ENCODE measurements at regions not wholly inside any gene's neighbourhood (a gene's known extent, or its start where the extent isn't known, plus 50 kb on each side); places are given as distances from the start of the nearest gene placed in this dataset.

- no peaks in the 10 kb centered on the region for H3K36me3 ChIP-seq (ENCODE audit: control insufficient read depth, low read length)
- no peak for TF ChIP-seq EZH2phosphoT487 (IDR thresholded peaks at IDR 0.05; ENCODE audit: borderline replicate concordance, low read length)
- no peak for TF ChIP-seq CTCF (IDR thresholded peaks at IDR 0.05; ENCODE audit: low read depth, low read length, poor library complexity, severe bottlenecking)
- no peaks in the 10 kb centered on the region for H3K79me2 ChIP-seq (ENCODE audit: control insufficient read depth, low read length)
- H3K27ac ChIP-seq (ENCODE audit: low read depth, low read length) = no peak overlapping the region
- no peaks in the 10 kb centered on the region for H3K9me2 ChIP-seq (replicated peaks; ENCODE audit: control insufficient read depth, low read length)
- H3K4me3 ChIP-seq (ENCODE audit: low read length) = no peak overlapping the region
- no peaks in the 10 kb centered on the region for H3K27me3 ChIP-seq (ENCODE audit: control insufficient read depth, low read length)
- no peaks in the 10 kb centered on the region for H4K20me1 ChIP-seq (ENCODE audit: control insufficient read depth, insufficient read depth, low read depth, low read length)
- H3K9me3 ChIP-seq (ENCODE audit: control insufficient read depth, insufficient read depth, low read length) = no peaks in the 10 kb centered on the region
- H3F3A ChIP-seq (ENCODE audit: control insufficient read depth, insufficient read depth) = no peaks in the 10 kb centered on the region
- H3K4me1 ChIP-seq (ENCODE audit: control insufficient read depth, low read length) = no peaks in the 10 kb centered on the region
- H3K4me2 ChIP-seq (ENCODE audit: low read length) = no peak overlapping the region
Observed at GRCh38 chr16:26391833-26392232, 674.9 kb upstream of the C16orf82 start.

- Histone ChIP-seq H3F3A (ENCODE audit: control insufficient read depth, insufficient read depth) (no peaks in the 10 kb centered on the region), H3K36me3 (ENCODE audit: control insufficient read depth, low read length) (no peaks in the 10 kb centered on the region), H3K27me3 (ENCODE audit: control insufficient read depth, low read length) (no peaks in the 10 kb centered on the region), H3K9me2 (replicated peaks; ENCODE audit: control insufficient read depth, low read length) (no peaks in the 10 kb centered on the region), H3K4me1 (ENCODE audit: control insufficient read depth, low read length) (no peaks in the 10 kb centered on the region), H3K4me2 (ENCODE audit: low read length) (no peak overlapping the region), H3K27ac (ENCODE audit: low read depth, low read length) (no peak overlapping the region), H3K79me2 (ENCODE audit: control insufficient read depth, low read length) (no peaks in the 10 kb centered on the region), H3K4me3 (ENCODE audit: low read length) (no peak overlapping the region), H3K9me3 (ENCODE audit: control insufficient read depth, insufficient read depth, low read length) (no peaks in the 10 kb centered on the region), H4K20me1 (ENCODE audit: control insufficient read depth, insufficient read depth, low read depth, low read length) (no peaks in the 10 kb centered on the region)
- TF ChIP-seq EZH2phosphoT487 (IDR thresholded peaks at IDR 0.05; ENCODE audit: borderline replicate concordance, low read length) (no peak), CTCF (IDR thresholded peaks at IDR 0.05; ENCODE audit: low read depth, low read length, poor library complexity, severe bottlenecking) (no peak)
Observed at GRCh38 chr16:26394409-26394808, 672.3 kb upstream of the C16orf82 start.

GRCh38 chr16:26395700-26396099, 671.0 kb upstream of the C16orf82 start:
- no peaks in the 10 kb centered on the region for H3K27me3 ChIP-seq (ENCODE audit: control insufficient read depth, low read length)
- no peak overlapping the region for H3K4me2 ChIP-seq (ENCODE audit: low read length)
- H3F3A ChIP-seq (ENCODE audit: control insufficient read depth, insufficient read depth) = no peaks in the 10 kb centered on the region
- no peak overlapping the region for H3K27ac ChIP-seq (ENCODE audit: low read depth, low read length)
- H4K20me1 ChIP-seq (ENCODE audit: control insufficient read depth, insufficient read depth, low read depth, low read length) = no peaks in the 10 kb centered on the region
- TF ChIP-seq CTCF (IDR thresholded peaks at IDR 0.05; ENCODE audit: low read depth, low read length, poor library complexity, severe bottlenecking) (no peak), EZH2phosphoT487 (IDR thresholded peaks at IDR 0.05; ENCODE audit: borderline replicate concordance, low read length) (no peak)
- H3K9me2 ChIP-seq (replicated peaks; ENCODE audit: control insufficient read depth, low read length) = no peaks in the 10 kb centered on the region
- H3K4me1 ChIP-seq (ENCODE audit: control insufficient read depth, low read length) = no peaks in the 10 kb centered on the region
- H3K9me3 ChIP-seq (ENCODE audit: control insufficient read depth, insufficient read depth, low read length) = no peaks in the 10 kb centered on the region
- no peaks in the 10 kb centered on the region for H3K79me2 ChIP-seq (ENCODE audit: control insufficient read depth, low read length)
- H3K36me3 ChIP-seq (ENCODE audit: control insufficient read depth, low read length) = no peaks in the 10 kb centered on the region
- H3K4me3 ChIP-seq (ENCODE audit: low read length) = no peak overlapping the region
